GM13977 (cell line): ENCODE measurements at regions not wholly inside any gene's neighbourhood (a gene's known extent, or its start where the extent isn't known, plus 50 kb on each side); places are given as distances from the start of the nearest gene placed in this dataset.

ENCODE experiments used
- DNase-seq: peaks from one replicate; pipeline ENCODE4 v3.0.0; 2012; ENCODE audit warnings: low spot score
- in situ Hi-C: fragments of 300-500 bp; cut with MboI; formaldehyde crosslinking; loops from one replicate; pipeline ENCODE4 v1.12.0; 2022; ENCODE audit warnings: low sequenced_read_pairs, low pct_unique_long_range_greater_than_20kb, mixed read lengths, inconsistent platforms; ENCODE audit not compliant: unreplicated experiment
- TF ChIP-seq, protein P1 (sequence below): IDR thresholded peaks from 2 replicates; pipeline ENCODE4 v1.5.1; 2012; ENCODE audit warnings: mild to moderate bottlenecking, control low read depth; ENCODE audit not compliant: insufficient read depth; ENCODE audit errors: extremely low read depth, missing control alignments

DNA sequence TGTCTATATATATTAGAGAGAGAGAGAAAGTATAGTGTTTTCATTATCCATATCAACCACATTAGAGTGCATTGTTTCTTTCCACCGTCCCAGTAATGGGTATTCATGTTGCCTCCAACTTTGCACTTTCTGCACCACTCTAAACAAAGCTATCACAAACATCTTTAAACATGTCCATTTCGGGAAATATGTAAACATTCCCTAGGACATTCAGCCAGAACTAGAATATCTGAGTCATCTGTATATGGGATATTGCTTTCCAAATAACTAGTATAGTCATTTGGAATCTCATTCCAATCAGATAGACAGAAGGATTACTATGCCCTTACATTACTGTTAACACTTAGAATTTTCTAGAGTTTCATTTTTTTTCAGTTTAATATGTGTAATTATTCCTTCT is 914.9 kb upstream of the EPHA6 start:
- in situ Hi-C loops, result no loop called here
- no peak for DNase-seq

DNA sequence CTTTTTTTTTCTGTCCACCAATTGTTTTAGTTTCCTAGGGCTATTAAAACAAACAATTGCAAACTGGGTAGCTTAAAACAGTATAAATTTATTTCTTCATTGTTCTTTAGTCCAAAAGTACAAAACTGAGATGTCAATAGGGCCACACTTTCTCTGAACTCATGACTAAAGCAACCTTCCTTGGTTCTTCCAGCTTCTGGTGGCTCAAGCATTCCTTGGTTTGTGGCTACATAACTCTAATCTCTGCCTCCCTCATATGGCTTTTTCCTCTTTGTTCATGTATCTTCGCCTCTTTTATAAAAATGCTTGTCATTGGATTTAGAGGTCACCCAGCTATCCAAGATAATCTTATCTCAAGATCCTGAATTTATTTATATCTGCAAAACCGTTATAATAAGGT is 914.5 kb upstream of the EPHA6 start:
- DNase-seq, result no peak
- TF ChIP-seq, protein P1, sequence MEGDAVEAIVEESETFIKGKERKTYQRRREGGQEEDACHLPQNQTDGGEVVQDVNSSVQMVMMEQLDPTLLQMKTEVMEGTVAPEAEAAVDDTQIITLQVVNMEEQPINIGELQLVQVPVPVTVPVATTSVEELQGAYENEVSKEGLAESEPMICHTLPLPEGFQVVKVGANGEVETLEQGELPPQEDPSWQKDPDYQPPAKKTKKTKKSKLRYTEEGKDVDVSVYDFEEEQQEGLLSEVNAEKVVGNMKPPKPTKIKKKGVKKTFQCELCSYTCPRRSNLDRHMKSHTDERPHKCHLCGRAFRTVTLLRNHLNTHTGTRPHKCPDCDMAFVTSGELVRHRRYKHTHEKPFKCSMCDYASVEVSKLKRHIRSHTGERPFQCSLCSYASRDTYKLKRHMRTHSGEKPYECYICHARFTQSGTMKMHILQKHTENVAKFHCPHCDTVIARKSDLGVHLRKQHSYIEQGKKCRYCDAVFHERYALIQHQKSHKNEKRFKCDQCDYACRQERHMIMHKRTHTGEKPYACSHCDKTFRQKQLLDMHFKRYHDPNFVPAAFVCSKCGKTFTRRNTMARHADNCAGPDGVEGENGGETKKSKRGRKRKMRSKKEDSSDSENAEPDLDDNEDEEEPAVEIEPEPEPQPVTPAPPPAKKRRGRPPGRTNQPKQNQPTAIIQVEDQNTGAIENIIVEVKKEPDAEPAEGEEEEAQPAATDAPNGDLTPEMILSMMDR, result no peak
- in situ Hi-C loops, result no loop called here

More for the DNA sequence above, 914.9 kb upstream of the EPHA6 start:
- TF ChIP-seq, protein P1, result no peak

DNA sequence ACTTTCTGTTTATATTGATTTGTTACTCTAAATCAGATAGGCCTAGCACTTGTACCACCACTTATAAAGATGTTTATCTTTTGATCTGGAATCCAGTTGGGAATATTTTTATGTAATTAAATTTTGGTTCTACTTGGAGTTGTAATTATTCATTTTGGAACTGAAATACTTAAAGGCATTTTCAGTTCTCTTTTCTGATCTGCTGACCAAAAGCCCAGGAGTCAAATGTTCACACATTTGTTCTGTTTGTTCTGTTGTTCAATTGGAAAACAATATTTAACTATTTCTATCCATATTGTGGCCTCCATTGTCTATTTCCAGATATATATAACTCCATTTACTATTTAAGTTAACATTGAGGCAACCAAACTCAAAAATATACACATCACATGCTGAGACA is 912.4 kb upstream of the EPHA6 start:
- TF ChIP-seq, protein P1, result no peak
- in situ Hi-C loops, result no loop called here

DNA sequence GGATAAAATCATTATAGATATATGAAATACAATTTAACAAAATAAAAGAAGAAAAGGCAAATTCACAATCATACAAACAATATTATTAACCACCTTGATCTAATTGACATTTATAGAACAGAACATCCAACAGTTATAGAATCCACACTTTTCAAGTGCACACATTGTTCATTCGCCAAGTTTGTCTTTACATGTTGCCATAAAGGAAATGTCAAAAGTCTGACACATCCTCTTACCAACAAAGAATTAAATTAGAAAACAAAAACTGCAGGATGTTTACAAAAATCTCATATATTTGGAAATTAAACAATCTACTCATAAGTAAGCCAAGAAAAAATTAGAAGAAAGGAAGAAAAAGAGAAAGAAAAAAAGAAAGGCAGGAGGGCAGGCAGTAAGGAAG is 909.2 kb upstream of the EPHA6 start:
- no peak for DNase-seq
- TF ChIP-seq, protein P1, result no peak
- in situ Hi-C loops, result no loop called here

More for the DNA sequence above, 912.4 kb upstream of the EPHA6 start:
- no peak for DNase-seq

DNA sequence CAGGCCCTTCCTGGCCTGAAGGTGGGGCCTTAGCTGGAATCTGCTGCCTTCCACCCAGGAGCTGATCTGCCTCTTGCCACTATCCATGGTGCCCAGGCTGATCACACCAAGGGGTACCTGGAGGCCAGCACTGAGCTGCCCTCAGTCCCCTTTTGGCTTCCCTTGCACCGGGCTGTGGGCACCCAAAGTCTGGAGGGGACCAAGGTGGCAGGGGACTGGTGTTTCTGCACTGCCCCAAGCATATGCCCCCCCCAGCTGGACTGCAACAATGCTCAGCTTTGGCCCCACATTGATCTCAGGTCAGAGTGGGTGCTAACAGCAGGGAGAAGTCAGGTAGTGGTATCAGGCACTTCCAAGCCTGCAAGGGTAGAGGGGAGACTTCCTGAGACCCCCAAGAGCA is 902.6 kb upstream of the EPHA6 start:
- TF ChIP-seq, protein P1, result no peak
- no peak for DNase-seq
- in situ Hi-C loops, result no loop called here

DNA sequence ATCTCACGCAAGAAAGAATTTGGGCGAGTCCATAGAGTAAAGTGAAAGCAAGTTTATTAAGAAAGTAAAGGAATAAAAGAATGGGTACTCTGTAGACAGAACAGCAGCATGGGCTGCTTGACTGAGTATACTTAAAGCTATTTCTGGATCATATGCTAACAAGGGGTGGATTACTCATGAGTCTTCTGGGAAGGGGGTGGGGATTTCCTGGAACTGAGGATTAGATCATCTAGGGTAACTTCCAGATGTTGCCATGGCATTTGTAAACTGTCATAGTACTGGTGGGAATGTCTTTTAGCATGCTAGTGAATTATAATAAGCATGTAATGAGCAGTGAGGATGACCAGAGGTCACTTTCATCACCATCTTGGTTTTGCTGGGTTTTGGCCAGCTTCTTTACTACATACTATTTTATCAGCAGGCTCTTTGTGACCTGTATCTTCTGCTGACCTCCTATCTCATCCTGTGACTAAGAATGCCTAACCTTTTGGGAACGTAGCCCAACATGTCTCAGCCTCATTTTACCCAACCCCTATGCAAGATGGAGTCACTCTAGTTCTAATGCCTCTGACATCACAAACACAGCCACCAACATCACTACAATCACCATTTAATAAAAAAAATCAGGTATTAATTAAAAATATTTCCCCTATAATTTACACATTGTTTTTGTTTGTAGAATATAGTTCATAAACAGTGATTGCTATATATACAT is 890.7 kb upstream of the EPHA6 start:
- TF ChIP-seq, protein P1, result no peak
- DNase-seq, result no peak
- in situ Hi-C loops, result no loop called here

DNA sequence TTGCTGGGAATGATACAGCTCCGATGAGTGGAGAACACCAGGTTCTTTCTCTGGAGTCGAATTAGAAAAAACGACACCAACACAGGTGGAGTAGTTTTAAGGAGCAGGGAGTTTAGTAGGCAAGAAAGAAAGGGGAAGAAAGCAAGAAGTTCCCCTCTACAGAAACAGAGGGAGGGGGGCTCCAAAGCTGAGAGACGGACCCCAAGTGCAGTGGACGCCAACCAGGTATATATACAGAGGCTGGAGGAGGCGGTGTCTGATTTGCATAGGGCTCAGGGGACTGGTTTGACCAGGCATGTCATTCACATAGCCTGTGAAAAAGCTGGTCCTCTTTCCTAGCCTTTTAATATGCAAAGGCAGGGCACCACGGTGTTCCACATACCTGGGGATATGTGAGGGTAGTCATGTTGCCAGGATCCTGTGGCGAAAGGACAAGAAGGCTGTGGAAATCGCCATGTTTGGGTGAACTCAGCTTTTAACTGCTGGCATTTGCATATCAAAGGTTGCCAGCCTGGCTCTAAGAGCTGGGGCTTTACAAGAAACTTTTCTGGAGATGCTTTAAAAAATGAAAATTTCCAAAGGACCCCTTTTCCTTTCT is 887.4 kb upstream of the EPHA6 start:
- DNase-seq, result no peak
- in situ Hi-C loops, result no loop called here
- TF ChIP-seq, protein P1, result no peak
